HG02763 (cell line): ENCODE measurements at regions not wholly inside any gene's neighbourhood (a gene's known extent, or its start where the extent isn't known, plus 50 kb on each side); places are given as distances from the start of the nearest gene placed in this dataset.

Experiments used
- ATAC-seq: cut with Tn5 transposase; IDR thresholded peaks from one replicate; pipeline ENCODE4 v1.9.1; 2021; ENCODE audit warnings: mild to moderate bottlenecking, moderate library complexity; ENCODE audit not compliant: unreplicated experiment

GRCh38 chr22:47301820-47302475, 539.5 kb downstream of the TBC1D22A start:
- ATAC-seq: no peak

DNA sequence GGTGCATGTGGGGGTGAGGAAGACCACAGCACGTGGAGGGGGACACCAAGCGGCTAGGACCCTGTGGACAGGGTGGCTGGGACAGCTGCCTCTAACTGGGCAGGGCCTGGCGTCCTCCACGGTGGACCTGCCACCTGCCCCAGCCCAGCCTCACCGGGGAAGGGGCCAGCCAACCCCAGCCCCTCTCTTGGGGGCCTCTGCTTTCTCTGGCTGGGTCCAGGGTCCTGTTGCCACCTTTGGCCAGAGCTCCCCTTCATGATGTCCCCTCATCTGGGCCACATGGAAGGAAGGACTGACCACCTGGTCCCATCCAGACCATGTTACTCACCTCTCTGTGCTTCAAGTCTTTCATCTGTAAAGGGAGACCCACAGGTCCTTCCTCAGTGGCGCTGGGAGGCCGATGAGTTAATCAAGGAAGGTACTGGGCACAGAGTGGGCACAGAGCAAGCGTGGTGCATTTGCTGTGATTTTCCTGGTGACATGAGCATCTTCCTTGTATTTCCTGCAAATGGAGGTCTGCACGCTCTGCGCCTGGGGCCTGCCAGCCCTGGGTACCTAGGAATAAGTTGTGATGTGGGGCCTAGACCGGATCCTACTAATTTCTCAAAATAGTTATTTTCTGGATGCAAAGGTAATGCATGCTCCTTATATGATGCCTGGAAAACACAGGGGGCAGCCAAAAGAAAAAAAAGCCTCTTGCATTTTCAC, 538.4 kb downstream of the TBC1D22A start:
- no peak for ATAC-seq

DNA sequence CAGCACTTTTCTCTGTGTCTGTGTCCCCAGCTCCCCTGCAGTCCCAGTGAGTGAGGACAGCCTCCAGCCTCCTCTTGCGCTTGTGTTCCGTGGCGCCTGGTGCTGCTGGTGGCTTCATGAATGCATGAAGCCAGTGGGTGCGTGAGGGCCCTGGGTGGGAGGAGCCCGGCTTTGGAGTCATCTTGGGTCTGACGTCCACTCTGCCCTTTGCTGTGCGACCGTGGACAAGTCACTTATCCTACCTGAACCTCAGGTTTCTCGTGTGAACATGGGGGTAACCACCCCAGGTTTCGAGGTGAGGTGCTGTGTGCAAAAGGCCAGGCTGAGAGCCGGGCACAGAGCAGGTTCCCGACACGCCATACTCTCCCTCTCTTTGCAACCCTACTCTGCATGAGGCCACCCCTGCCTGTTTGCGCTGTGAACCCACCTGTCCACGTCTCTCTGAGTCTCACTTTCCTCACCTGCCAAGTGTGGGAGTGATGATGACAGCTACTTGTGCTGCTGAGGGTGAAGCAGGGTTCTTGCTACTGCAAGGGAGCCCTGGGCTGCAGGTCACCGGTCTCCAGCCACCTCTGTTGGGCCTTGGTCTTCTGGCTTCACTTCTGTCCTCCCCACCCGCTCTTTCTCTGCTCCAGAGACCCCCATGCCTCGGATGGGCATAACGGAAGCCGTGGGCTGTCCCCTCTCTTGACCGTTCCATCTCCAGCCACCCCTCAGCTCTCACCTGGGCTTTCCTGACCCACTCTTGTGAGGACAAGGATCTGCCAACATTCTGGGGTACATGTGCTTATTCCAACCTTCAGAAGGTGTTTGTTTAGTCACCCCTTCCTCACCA, 537.6 kb downstream of the TBC1D22A start:
- ATAC-seq: no peak

GRCh38 chr22:47299211-47299862, 536.9 kb downstream of the TBC1D22A start:
- no peak for ATAC-seq

GRCh38 chr22:47298017-47298785, 535.8 kb downstream of the TBC1D22A start:
- no peak for ATAC-seq

DNA sequence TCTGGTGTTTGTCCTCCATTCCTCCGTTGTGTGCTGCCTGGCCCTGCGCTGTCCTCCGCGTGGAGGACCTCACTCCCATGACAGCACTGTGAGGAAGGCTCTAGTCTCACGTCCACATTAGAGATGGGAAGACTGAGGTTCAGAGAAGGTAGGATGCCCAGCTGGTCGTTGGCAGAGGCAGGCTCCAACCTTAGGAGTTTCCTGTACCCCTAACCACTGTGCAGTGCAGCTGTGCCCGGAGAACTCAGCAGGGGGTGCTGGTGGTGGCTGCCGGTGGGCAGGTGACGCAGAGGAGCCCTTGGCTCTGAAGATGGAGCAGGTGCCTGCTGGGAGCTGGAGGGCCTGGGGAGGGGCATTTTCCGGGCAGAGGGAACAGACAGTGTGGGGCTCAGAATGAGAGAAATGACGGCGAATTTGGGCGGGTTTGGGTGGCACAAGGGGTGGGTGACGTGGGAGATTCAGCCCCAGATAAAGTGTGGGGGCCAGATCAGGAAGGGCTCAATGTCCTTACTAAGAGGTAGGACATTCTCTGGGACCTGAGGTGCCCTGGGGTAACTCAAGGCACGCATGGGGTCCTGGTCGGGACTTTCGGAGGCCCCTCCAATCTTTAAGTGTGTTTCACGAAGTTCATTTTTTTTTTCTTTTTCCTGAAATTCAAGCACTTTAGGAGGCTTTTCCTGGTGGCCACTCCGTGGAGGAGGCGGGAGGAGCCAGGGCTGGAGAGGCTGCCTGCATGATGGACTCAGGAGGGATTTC, 535.0 kb downstream of the TBC1D22A start:
- no peak for ATAC-seq

GRCh38 chr22:47296405-47297260, 534.2 kb downstream of the TBC1D22A start:
- ATAC-seq: no peak

DNA sequence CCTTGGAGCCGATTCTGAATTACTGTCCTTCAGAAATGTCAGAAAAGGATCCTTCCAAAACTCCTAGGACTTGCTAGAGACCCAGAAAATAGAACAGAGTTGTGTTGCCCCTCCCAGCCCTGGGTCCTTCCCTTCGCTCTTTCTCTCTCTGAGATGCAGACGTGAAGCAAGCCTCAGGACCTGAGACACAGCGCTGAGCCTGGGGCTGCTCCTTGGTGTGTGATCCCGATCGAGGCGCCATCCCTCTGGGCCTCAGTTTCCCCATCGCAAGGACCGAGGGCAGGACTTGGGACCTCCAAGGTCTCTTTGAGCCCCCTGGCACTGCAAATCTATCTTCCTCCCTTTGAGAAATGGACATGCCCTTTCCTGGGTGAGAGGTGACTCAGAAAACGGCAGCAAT, 533.5 kb downstream of the TBC1D22A start:
- ATAC-seq: no peak

DNA sequence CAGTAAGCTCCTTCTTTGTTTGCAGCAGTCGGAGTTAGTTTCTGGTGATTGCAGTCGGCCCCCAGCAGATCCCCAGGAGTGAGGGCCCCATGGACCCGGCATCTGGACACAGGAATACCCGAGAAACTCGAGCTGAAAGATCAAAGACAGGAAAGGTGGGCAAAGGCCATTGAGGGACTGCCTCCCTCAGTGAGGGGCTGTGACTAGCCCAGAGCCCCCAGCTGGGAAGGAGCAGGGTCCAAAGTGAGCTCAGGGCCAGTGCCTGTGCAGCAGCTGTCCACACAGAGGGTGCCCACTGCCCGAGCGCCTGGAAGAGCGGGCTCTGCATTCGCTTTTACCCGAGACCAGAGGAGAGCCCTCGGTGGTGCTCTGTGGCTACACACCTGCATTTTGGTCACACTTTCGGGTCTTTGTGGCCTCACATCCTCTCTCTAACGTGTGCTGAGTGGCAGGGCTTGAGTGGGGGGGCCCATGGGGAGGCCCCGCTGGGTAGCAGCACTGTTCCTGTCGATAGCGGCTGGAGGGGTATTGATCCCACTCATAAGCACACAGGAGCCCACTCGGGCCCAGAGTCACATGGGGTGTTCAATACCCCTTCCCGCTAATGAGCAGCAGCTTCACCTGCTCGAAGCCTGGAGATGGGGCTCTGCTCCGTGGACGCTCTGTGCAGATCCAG, 532.9 kb downstream of the TBC1D22A start:
- ATAC-seq: no peak

GRCh38 chr22:47294576-47294975, 532.1 kb downstream of the TBC1D22A start:
- ATAC-seq: no peak

- no peak for ATAC-seq
These were observed 531.7 kb downstream of the TBC1D22A start for GRCh38 chr22:47294222-47294532.

GRCh38 chr22:47293368-47294221, 531.1 kb downstream of the TBC1D22A start:
- no peak for ATAC-seq

DNA sequence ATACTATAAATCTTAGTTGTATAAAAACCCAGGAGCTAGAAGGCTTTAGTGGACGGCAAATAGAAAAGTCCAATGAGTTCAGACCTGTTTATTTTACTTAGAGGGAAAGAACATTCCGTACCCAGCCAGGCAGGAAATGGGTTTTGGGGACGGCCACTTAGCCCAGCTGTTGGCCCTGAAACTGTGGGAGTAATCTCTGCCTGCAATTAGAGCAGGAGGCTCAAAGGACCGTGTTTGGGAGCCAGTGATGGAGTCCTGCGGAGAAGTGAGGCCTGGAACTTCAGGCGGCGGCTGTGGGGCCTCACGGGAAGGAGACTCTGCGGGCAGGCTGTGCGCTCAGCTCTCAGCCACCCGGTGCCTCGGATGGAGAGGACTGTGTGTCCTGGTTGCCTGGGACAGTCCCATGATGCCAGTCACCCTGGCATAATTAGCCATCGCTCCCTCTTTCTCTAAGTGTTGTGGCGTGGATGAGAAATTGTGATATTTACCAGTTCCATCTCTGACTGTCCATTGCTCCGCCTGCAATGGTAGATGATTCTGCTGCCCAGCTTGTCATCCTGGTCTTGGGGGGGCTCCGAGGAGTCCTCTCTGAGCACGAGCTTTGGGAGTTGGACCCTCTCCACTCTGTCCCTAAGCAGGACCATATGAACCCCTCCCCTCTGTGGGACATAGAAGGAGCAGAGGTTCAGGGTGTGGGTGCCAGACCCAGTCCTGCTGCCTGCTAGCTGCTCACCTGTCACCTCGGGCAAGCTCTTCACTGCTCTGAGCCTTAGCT, 530.3 kb downstream of the TBC1D22A start:
- no peak for ATAC-seq

DNA sequence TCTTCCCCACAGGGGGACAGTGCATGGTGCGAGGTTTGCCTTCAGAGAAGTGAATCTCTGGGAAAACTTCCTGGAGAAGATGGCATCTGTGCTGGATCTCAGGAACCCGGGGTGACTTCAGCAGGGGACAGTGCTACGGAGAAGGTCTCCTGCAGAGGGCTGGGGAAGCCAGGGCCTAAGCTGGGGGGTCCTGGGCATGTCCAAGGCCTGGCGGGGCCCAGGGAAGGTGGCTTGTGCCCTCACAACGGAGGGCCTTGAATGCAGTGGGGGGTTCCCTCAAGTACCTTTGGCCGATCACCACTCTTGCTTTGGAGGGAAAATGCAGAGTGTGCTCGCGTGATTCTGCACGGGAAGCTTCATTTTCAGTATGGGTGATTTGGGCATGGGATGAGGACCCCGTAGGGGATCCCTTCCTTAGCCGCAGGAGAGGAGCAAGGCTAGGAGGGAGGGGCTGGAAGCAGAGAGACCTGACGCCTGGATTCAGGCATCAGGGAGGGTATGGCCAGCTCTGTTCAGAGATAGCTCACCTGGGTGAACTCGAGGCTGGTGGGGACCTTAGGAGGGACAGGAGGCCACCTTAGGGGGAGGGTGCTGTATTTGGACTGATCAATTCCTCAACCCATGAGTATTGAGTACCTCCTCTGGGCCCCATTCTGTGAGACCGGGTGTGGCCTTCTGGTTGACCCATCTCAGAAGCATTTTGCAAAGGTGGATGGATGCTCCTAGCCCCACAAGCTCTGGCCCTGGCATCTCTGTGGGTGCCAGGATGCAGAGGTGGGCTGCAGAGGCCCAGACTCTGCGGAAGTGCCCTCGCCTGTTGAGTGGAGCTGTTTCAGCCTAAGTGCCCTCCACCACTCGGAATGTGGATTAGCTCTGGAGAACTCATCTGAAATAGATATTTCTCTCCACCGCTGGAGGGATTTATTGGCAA, 529.4 kb downstream of the TBC1D22A start:
- no peak for ATAC-seq

GRCh38 chr22:47290706-47291430, 528.4 kb downstream of the TBC1D22A start:
- no peak for ATAC-seq
